ENCODE measurements at regions not wholly inside any gene's neighbourhood (a gene's known extent, or its start where the extent isn't known, plus 50 kb on each side); places are given as distances from the start of the nearest gene placed in this dataset.

DNA sequence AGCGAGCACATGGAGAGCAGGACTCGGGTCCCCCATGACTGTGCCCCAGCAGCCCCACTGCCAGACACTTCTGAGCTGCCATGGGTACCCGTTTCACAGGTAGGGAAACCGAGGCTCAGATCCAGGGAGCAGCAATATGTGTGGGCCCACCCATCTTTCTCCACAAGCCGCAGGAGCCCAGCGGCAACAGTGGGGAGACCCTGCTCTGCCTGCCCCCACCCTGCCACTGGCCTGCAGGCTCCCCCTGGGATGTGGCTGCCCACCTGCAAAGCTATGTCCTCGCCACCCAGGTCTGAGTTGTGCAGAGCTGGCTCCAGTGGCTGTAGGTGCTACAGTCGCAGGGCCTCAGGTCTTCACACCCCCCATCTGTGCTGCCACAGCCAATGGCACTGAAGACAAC lies 50.6 kb upstream of the C1QTNF9B start:
- TF ChIP-seq, protein P1, sequence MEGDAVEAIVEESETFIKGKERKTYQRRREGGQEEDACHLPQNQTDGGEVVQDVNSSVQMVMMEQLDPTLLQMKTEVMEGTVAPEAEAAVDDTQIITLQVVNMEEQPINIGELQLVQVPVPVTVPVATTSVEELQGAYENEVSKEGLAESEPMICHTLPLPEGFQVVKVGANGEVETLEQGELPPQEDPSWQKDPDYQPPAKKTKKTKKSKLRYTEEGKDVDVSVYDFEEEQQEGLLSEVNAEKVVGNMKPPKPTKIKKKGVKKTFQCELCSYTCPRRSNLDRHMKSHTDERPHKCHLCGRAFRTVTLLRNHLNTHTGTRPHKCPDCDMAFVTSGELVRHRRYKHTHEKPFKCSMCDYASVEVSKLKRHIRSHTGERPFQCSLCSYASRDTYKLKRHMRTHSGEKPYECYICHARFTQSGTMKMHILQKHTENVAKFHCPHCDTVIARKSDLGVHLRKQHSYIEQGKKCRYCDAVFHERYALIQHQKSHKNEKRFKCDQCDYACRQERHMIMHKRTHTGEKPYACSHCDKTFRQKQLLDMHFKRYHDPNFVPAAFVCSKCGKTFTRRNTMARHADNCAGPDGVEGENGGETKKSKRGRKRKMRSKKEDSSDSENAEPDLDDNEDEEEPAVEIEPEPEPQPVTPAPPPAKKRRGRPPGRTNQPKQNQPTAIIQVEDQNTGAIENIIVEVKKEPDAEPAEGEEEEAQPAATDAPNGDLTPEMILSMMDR (IDR thresholded peaks at IDR 0.05): no peak
- H3K4me3 ChIP-seq: no peak overlapping the region
- no peak overlapping the region for H3K27ac ChIP-seq
- H3K36me3 ChIP-seq: no peaks in the 10 kb centered on the region
- H3K27me3 ChIP-seq: no peaks in the 10 kb centered on the region
- no peaks in the 10 kb centered on the region for H3K9me3 ChIP-seq
- no peaks in the 10 kb centered on the region for H3K4me1 ChIP-seq
- DNase-seq (ENCODE audit: low spot score): no peak

DNA sequence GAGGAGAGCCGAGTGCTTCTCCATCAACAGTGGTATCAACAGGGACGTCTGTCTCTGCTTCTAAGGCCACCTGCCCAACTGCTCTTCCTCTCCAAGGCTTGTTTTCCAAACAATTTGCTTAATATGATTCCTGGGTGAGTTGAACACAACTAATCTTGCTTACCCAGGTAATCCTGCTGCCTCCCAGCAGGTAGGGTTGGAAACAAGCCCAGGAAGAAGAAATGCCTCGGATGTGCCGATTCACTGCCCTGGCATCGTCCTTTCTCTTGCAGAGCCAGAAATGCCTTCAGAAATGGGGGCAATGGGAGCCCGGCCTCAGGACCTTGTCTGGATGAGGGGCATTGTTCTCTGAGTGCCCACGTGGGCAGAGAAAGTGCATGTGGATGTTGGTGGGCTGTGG lies 51.9 kb upstream of the C1QTNF9B start:
- H3K36me3 ChIP-seq: no peaks in the 10 kb centered on the region
- H3K27me3 ChIP-seq: no peaks in the 10 kb centered on the region
- TF ChIP-seq, protein P1 (IDR thresholded peaks at IDR 0.05): no peak
- DNase-seq (ENCODE audit: low spot score): no peak
- no peaks in the 10 kb centered on the region for H3K9me3 ChIP-seq
- H3K4me3 ChIP-seq: no peak overlapping the region
- H3K4me1 ChIP-seq: no peaks in the 10 kb centered on the region
- no peak overlapping the region for H3K27ac ChIP-seq

GRCh38 chr13:23949736-23950135 lies 52.4 kb upstream of the C1QTNF9B start:
- Histone ChIP-seq H3K27me3 (no peaks in the 10 kb centered on the region), H3K27ac (no peak overlapping the region), H3K4me1 (no peaks in the 10 kb centered on the region), H3K4me3 (no peak overlapping the region), H3K36me3 (no peaks in the 10 kb centered on the region), H3K9me3 (no peaks in the 10 kb centered on the region)
- no peak for DNase-seq (ENCODE audit: low spot score)
- TF ChIP-seq, protein P1 (IDR thresholded peaks at IDR 0.05): no peak

DNA sequence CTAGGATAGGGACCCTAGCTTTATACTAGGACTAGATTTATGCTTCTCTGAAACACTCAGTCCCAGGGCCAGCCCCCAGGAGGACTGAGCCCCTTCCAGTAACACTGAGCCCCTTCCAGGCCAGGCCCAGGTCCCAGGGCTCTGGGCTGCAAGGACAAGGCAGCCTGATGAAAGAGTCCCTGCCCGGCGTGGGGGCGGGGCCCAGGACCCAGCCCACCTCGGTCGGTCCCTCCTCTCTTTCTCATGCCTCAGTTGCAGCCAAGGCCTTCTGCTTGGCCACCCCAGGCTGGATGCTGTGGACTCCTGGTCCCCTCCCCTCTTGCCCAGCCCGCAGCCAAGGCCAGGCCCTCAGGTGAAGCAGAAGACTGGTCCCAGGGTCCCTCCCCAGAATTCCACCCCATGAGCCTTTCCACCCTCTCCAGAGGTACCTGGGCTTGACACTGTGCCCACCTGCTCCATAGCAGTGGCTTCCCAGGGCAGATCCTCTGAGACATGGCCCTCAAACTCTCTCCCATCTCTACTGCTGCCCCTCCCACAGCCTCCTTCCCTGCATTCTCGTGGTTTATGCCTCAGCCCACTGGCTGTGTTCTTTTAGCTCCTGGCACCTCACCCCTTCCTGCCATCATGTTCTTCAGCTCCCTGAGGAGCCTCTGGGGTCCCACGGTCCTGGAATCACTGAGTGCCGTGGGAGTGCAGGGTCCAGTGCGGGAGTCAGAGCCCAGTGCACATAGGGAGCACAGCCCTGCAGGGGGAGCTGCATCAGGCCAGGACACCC lies 53.6 kb upstream of the C1QTNF9B start:
- H3K36me3 ChIP-seq: no peaks in the 10 kb centered on the region
- H3K27me3 ChIP-seq: no peaks in the 10 kb centered on the region
- no peaks in the 10 kb centered on the region for H3K4me1 ChIP-seq
- TF ChIP-seq, protein P1 (IDR thresholded peaks at IDR 0.05): no peak
- no peak for DNase-seq (ENCODE audit: low spot score)
- no peak overlapping the region for H3K4me3 ChIP-seq
- H3K27ac ChIP-seq: no peak overlapping the region
- H3K9me3 ChIP-seq: no peaks in the 10 kb centered on the region

DNA sequence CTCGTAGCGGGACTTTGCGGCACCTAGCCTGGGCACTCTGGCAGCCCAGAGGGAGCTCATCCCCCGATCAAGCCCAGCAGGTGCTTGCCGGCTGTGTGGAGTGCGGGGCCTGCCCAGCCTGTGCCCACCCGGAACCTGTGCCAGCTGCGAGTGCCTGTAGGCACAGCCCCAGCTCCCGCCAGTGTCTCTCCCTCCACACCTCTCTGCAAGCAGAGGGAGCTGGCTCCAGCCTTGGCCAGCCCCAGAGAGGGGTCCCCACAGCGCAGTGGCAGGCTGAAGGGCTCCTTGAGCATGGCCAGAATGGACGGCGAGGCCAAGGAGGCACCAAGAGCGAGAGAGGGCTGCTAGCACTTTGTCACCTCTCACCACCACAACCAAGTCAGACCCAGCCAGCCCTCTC lies 55.5 kb upstream of the C1QTNF9B start:
- Histone ChIP-seq H3K27ac (no peak overlapping the region), H3K9me3 (no peaks in the 10 kb centered on the region), H3K4me3 (no peak overlapping the region), H3K27me3 (no peaks in the 10 kb centered on the region), H3K4me1 (no peaks in the 10 kb centered on the region), H3K36me3 (no peaks in the 10 kb centered on the region)
- TF ChIP-seq, protein P1 (IDR thresholded peaks at IDR 0.05): no peak
- DNase-seq (ENCODE audit: low spot score): no peak

All from right atrium auricular region (tissue), 2 donors.